GM23338 (cell line): ENCODE measurements at regions not wholly inside any gene's neighbourhood (a gene's known extent, or its start where the extent isn't known, plus 50 kb on each side); places are given as distances from the start of the nearest gene placed in this dataset.

Experiments
- ATAC-seq: fragments of 200-7000 bp; cut with Tn5 transposase; 3 replicates; pipeline ENCODE4 v1.9.1; 2020
- DNase-seq: peaks from one replicate; pipeline ENCODE4 v3.0.0-alpha.2; 2015; ENCODE audit warnings: low spot score
- H2AFZ ChIP-seq: fragments of 200-600 bp; sonication (generic); 2 replicates; pipeline ENCODE4 v1.8.0; 2016; ENCODE audit warnings: antibody characterized with exemption, mild to moderate bottlenecking, moderate library complexity
- H3F3A ChIP-seq: fragments of 200-600 bp; sonication (generic); replicated peaks from 2 replicates; pipeline ENCODE4 v1.8.0; 2017; ENCODE audit warnings: antibody characterized with exemption, mixed run types, low read depth
- H3K27ac ChIP-seq: fragments of 200-600 bp; sonication (generic); 2 replicates; pipeline ENCODE4 v1.6.1; 2016; ENCODE audit warnings: low read depth
- H3K27me3 ChIP-seq: fragments of 200-600 bp; sonication (generic); 2 replicates; pipeline ENCODE4 v1.8.0; 2016; ENCODE audit warnings: mild to moderate bottlenecking, mixed run types, moderate library complexity; ENCODE audit not compliant: insufficient read depth
- H3K36me3 ChIP-seq: fragments of 200-600 bp; sonication (generic); 2 replicates; pipeline ENCODE4 v1.8.0; 2016; ENCODE audit warnings: mild to moderate bottlenecking; ENCODE audit not compliant: insufficient read depth
- H3K4me1 ChIP-seq: fragments of 200-600 bp; sonication (generic); 2 replicates; pipeline ENCODE4 v1.8.0; 2016; ENCODE audit warnings: mild to moderate bottlenecking, moderate library complexity; ENCODE audit not compliant: insufficient read depth
- H3K4me2 ChIP-seq: fragments of 200-600 bp; sonication (generic); 2 replicates; pipeline ENCODE4 v1.7.1; 2017; ENCODE audit warnings: mixed run types
- H3K4me3 ChIP-seq: fragments of 200-600 bp; sonication (generic); 2 replicates; pipeline ENCODE4 v1.6.1; 2016; ENCODE audit warnings: mixed run types
- H3K79me2 ChIP-seq: fragments of 200-600 bp; sonication (generic); replicated peaks from 2 replicates; pipeline ENCODE4 v1.8.0; 2017; ENCODE audit warnings: mild to moderate bottlenecking; ENCODE audit not compliant: insufficient read depth
- H3K9me2 ChIP-seq: fragments of 200-600 bp; sonication (generic); 2 replicates; pipeline ENCODE4 v1.8.0; 2017; ENCODE audit not compliant: insufficient read depth
- H4K20me1 ChIP-seq: fragments of 200-600 bp; sonication (generic); replicated peaks from 2 replicates; pipeline ENCODE4 v1.8.0; 2017; ENCODE audit warnings: mild to moderate bottlenecking; ENCODE audit not compliant: insufficient read depth
- H3K27ac Mint-ChIP-seq: 2 replicates; pipeline ENCODE4 v1.8.0; 2020; ENCODE audit warnings: inconsistent platforms, mild to moderate bottlenecking, moderate library complexity, mixed read lengths
- H3K27me3 Mint-ChIP-seq: 3 replicates; pipeline ENCODE4 v1.8.0; 2022; ENCODE audit warnings: low read depth, mild to moderate bottlenecking, moderate library complexity, mixed read lengths, inconsistent platforms; ENCODE audit not compliant: insufficient read depth, poor library complexity
- H3K36me3 Mint-ChIP-seq: 3 replicates; pipeline ENCODE4 v1.8.0; 2021; ENCODE audit warnings: low read depth, mild to moderate bottlenecking, inconsistent platforms, moderate library complexity, mixed read lengths
- H3K4me1 Mint-ChIP-seq: 3 replicates; pipeline ENCODE4 v1.8.0; 2020; ENCODE audit warnings: mild to moderate bottlenecking, inconsistent platforms, mixed read lengths
- H3K4me3 Mint-ChIP-seq: 3 replicates; pipeline ENCODE4 v1.8.0; 2021; ENCODE audit warnings: moderate library complexity, mild to moderate bottlenecking, inconsistent platforms, mixed read lengths
- H3K9me3 Mint-ChIP-seq: 3 replicates; pipeline ENCODE4 v1.8.0; 2020; ENCODE audit warnings: moderate library complexity, mild to moderate bottlenecking, inconsistent platforms, mixed read lengths
- CREB1 ChIP-seq: fragments of 250-450 bp; sonication (Bioruptor Pico); IDR thresholded peaks from 2 replicates; pipeline ENCODE4 v1.5.0; 2020; ENCODE audit warnings: low read depth, mild to moderate bottlenecking, moderate library complexity
- EZH2phosphoT487 ChIP-seq: fragments of 200-600 bp; sonication (generic); IDR thresholded peaks from one replicate; pipeline ENCODE4 v1.8.1; 2018; ENCODE audit warnings: antibody characterized with exemption; ENCODE audit not compliant: unreplicated experiment
- JUNB ChIP-seq: IDR thresholded peaks from one replicate; pipeline ENCODE4 v1.6.1; 2016; ENCODE audit warnings: antibody characterized with exemption; ENCODE audit not compliant: unreplicated experiment
- NANOG ChIP-seq: IDR thresholded peaks from 2 replicates; pipeline ENCODE4 v1.6.1; 2016; ENCODE audit warnings: antibody characterized with exemption, borderline replicate concordance
- POLR2AphosphoS5 ChIP-seq: IDR thresholded peaks from 2 replicates; pipeline ENCODE4 v1.6.1; 2016; ENCODE audit warnings: antibody characterized with exemption, low read depth
- REST ChIP-seq: IDR thresholded peaks from one replicate; pipeline ENCODE4 v1.6.1; 2018; ENCODE audit warnings: antibody characterized with exemption; ENCODE audit not compliant: unreplicated experiment
- STAT1 ChIP-seq: IDR thresholded peaks from one replicate; pipeline ENCODE4 v1.6.1; 2016; ENCODE audit warnings: antibody characterized with exemption; ENCODE audit not compliant: unreplicated experiment
- ZNF114 ChIP-seq: fragments of 250-450 bp; sonication (Bioruptor Pico); IDR thresholded peaks from 2 replicates; pipeline ENCODE4 v1.5.0; 2020; ENCODE audit warnings: mild to moderate bottlenecking, moderate library complexity
- ZNF331 ChIP-seq: fragments of 250-450 bp; sonication (Bioruptor Pico); IDR thresholded peaks from 2 replicates; pipeline ENCODE4 v1.5.0; 2020; ENCODE audit warnings: low read depth, mild to moderate bottlenecking, moderate library complexity
- TF ChIP-seq, protein P1 (sequence below): IDR thresholded peaks from 2 replicates; pipeline ENCODE4 v1.6.1; 2016; ENCODE audit warnings: antibody characterized with exemption
- TF ChIP-seq, protein P2 (sequence below), 2 experiments: fragments of 200-600 bp in 1 of 2; sonication (generic) in 1 of 2; conservative IDR thresholded peaks; 2 replicates each; pipeline versions ENCODE4 v1.5.1 to v1.6.1; 2016 to 2017; ENCODE audit warnings: antibody characterized with exemption in 2 of 2, low read depth in 2 of 2, mild to moderate bottlenecking in 2 of 2, moderate library complexity in 1 of 2
- TF ChIP-seq, protein P3 (sequence below): fragments of 250-450 bp; sonication (Bioruptor Pico); IDR thresholded peaks from 2 replicates; pipeline ENCODE4 v1.5.0; 2020; ENCODE audit warnings: mild to moderate bottlenecking, moderate library complexity

- no peak for TF ChIP-seq REST
- TF ChIP-seq JUNB: no peak
- TF ChIP-seq CREB1 (CRISPR knock-in tag): no peak
- TF ChIP-seq, protein P1, sequence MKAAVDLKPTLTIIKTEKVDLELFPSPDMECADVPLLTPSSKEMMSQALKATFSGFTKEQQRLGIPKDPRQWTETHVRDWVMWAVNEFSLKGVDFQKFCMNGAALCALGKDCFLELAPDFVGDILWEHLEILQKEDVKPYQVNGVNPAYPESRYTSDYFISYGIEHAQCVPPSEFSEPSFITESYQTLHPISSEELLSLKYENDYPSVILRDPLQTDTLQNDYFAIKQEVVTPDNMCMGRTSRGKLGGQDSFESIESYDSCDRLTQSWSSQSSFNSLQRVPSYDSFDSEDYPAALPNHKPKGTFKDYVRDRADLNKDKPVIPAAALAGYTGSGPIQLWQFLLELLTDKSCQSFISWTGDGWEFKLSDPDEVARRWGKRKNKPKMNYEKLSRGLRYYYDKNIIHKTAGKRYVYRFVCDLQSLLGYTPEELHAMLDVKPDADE: no peak
- no peak for TF ChIP-seq POLR2AphosphoS5
- TF ChIP-seq ZNF331 (CRISPR knock-in tag): no peak
- TF ChIP-seq STAT1: no peak
- no peak for TF ChIP-seq ZNF114 (CRISPR knock-in tag)
- TF ChIP-seq, protein P2, sequence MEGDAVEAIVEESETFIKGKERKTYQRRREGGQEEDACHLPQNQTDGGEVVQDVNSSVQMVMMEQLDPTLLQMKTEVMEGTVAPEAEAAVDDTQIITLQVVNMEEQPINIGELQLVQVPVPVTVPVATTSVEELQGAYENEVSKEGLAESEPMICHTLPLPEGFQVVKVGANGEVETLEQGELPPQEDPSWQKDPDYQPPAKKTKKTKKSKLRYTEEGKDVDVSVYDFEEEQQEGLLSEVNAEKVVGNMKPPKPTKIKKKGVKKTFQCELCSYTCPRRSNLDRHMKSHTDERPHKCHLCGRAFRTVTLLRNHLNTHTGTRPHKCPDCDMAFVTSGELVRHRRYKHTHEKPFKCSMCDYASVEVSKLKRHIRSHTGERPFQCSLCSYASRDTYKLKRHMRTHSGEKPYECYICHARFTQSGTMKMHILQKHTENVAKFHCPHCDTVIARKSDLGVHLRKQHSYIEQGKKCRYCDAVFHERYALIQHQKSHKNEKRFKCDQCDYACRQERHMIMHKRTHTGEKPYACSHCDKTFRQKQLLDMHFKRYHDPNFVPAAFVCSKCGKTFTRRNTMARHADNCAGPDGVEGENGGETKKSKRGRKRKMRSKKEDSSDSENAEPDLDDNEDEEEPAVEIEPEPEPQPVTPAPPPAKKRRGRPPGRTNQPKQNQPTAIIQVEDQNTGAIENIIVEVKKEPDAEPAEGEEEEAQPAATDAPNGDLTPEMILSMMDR (conservative IDR thresholded peaks at IDR 0.05; ENCODE audit: low read depth in 2 of 2): no peak
- no peak for TF ChIP-seq EZH2phosphoT487
Measured at GRCh38 chr12:65759735-65760134, 64.5 kb upstream of the HMGA2 start (continued).

- Histone ChIP-seq H3K36me3 (no peaks in the 10 kb centered on the region), H3F3A (no peaks in the 10 kb centered on the region), H4K20me1 (no peaks in the 10 kb centered on the region), H3K79me2 (no peaks in the 10 kb centered on the region), H3K4me2 (no peak overlapping the region), H3K9me2 (no peaks in the 10 kb centered on the region), H3K27me3 (no peaks in the 10 kb centered on the region), H3K4me3 (no peak overlapping the region), H3K4me1 (peaks cover 20% of the 10 kb centered on the region), H3K27ac (peak overlapping the region; percentile 83), H2AFZ (no peak overlapping the region)
- no peaks in the 10 kb centered on the region for H3K36me3 Mint-ChIP-seq
- ATAC-seq (peak; percentile 91), DNase-seq (peak; percentile 94)
- peaks cover 23% of the 10 kb centered on the region for H3K4me1 Mint-ChIP-seq
- no peaks in the 10 kb centered on the region; the same call in 2 of the 3 replicates for H3K9me3 Mint-ChIP-seq
- H3K4me3 Mint-ChIP-seq: no peak overlapping the region
- H3K27me3 Mint-ChIP-seq: no peaks in the 10 kb centered on the region
- TF ChIP-seq POLR2AphosphoS5 (no peak), EZH2phosphoT487 (no peak), JUNB (no peak), NANOG (peak; percentile 86), CREB1 (CRISPR knock-in tag) (peak; percentile 77)
- TF ChIP-seq, protein P3, sequence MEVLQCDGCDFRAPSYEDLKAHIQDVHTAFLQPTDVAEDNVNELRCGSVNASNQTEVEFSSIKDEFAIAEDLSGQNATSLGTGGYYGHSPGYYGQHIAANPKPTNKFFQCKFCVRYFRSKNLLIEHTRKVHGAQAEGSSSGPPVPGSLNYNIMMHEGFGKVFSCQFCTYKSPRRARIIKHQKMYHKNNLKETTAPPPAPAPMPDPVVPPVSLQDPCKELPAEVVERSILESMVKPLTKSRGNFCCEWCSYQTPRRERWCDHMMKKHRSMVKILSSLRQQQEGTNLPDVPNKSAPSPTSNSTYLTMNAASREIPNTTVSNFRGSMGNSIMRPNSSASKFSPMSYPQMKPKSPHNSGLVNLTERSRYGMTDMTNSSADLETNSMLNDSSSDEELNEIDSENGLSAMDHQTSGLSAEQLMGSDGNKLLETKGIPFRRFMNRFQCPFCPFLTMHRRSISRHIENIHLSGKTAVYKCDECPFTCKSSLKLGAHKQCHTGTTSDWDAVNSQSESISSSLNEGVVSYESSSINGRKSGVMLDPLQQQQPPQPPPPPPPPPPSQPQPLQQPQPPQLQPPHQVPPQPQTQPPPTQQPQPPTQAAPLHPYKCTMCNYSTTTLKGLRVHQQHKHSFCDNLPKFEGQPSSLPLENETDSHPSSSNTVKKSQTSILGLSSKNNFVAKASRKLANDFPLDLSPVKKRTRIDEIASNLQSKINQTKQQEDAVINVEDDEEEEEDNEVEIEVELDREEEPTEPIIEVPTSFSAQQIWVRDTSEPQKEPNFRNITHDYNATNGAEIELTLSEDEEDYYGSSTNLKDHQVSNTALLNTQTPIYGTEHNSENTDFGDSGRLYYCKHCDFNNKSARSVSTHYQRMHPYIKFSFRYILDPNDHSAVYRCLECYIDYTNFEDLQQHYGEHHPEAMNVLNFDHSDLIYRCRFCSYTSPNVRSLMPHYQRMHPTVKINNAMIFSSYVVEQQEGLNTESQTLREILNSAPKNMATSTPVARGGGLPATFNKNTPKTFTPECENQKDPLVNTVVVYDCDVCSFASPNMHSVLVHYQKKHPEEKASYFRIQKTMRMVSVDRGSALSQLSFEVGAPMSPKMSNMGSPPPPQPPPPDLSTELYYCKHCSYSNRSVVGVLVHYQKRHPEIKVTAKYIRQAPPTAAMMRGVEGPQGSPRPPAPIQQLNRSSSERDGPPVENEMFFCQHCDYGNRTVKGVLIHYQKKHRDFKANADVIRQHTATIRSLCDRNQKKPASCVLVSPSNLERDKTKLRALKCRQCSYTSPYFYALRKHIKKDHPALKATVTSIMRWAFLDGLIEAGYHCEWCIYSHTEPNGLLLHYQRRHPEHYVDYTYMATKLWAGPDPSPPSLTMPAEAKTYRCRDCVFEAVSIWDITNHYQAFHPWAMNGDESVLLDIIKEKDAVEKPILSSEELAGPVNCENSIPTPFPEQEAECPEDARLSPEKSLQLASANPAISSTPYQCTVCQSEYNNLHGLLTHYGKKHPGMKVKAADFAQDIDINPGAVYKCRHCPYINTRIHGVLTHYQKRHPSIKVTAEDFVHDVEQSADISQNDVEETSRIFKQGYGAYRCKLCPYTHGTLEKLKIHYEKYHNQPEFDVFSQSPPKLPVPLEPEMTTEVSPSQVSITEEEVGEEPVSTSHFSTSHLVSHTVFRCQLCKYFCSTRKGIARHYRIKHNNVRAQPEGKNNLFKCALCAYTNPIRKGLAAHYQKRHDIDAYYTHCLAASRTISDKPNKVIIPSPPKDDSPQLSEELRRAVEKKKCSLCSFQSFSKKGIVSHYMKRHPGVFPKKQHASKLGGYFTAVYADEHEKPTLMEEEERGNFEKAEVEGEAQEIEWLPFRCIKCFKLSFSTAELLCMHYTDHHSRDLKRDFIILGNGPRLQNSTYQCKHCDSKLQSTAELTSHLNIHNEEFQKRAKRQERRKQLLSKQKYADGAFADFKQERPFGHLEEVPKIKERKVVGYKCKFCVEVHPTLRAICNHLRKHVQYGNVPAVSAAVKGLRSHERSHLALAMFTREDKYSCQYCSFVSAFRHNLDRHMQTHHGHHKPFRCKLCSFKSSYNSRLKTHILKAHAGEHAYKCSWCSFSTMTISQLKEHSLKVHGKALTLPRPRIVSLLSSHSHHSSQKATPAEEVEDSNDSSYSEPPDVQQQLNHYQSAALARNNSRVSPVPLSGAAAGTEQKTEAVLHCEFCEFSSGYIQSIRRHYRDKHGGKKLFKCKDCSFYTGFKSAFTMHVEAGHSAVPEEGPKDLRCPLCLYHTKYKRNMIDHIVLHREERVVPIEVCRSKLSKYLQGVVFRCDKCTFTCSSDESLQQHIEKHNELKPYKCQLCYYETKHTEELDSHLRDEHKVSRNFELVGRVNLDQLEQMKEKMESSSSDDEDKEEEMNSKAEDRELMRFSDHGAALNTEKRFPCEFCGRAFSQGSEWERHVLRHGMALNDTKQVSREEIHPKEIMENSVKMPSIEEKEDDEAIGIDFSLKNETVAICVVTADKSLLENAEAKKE (CRISPR knock-in tag): no peak
- peak overlapping the region; percentile 91 for H3K27ac Mint-ChIP-seq
Measured at GRCh38 chr12:65761301-65761700, 63.0 kb upstream of the HMGA2 start.
